PC-9 (cell line): ENCODE measurements at regions not wholly inside any gene's neighbourhood (a gene's known extent, or its start where the extent isn't known, plus 50 kb on each side); places are given as distances from the start of the nearest gene placed in this dataset.

Experiments used
- CTCF ChIP-seq: fragments of 200-600 bp; sonication (generic); conservative IDR thresholded peaks from 2 replicates; pipeline ENCODE4 v1.6.1; 2017; ENCODE audit warnings: mixed run types, antibody characterized with exemption, mild to moderate bottlenecking, moderate library complexity
- EZH2 ChIP-seq: fragments of 200-600 bp; sonication (generic); IDR thresholded peaks from 2 replicates; pipeline ENCODE4 v1.8.0; 2017; ENCODE audit warnings: antibody characterized with exemption, low read depth

DNA sequence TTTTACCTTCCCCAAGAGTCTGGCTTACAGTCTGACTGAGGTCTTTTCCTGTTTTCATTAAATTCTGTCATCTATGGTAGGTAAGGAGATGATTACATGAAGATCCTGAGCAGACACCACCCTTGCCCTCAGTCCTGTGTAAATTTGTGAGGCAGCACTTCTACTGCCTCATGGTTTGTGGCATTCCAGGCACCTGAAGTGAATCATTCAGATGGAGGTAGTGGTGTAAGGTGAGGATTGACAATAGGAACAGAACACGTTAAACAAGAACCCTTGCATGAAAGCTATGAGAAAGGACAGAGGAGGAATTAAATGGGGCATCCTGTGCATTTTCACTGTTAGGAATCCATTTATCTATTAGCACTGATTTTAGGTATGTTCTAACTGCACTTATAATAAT is 618.6 kb downstream of the TLL1 start:
- TF ChIP-seq CTCF (no peak), EZH2 (no peak)
